NCI-H146 (cell line): ENCODE measurements at regions not wholly inside any gene's neighbourhood (a gene's known extent, or its start where the extent isn't known, plus 50 kb on each side); places are given as distances from the start of the nearest gene placed in this dataset.
"Not testable (repeated sequence)": the region's sequence is repeated elsewhere in the genome, so short reads cannot be mapped to it uniquely, and the experiment has no call there.

Experiments used
- DNase-seq: peaks from one replicate; lab custom pipeline; 2025; lab: John Stamatoyannopoulos, UW

DNA sequence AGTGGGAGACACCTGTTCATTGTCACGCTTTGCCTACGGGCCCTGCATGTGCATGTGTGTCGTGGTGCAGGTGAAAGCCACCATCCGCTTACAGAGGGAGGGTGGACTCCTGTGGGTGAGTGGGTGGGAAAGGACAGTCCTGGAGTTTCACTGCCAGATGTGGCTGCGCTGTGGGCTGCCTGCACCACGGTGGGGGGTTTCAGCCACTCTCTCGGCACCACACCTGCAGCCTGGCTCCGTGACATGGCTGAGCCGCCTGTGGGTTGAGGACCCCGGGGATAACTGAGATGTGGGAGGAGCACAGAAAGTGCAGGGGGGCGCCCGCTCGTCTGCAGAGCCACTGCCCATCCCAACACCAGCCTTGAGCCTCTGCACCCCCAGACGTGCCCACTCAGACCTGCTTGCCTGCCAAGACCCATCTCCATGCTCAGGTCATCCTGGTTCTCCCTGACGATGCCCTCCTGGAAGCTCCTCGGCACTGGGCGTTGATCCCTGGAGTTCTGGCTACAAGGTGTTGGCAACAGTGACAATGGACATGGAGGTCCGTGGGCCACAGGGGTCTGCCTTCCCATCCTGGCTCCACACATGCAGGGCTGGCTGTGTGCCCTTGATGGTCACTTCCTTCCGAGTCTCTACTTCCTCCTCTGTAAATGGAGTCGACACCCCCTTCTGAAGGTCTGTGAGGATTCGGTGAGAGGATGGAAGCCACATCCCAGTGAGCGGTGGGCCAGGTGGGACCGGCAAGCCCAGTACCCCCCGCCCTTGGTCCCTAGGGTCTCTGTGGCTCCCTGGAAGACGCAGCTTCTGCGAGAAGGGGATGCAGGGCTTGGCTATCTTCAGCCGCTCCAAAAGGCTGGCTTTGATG lies 1007.0 kb downstream of the BRD1 start:
- no peak for DNase-seq

DNA sequence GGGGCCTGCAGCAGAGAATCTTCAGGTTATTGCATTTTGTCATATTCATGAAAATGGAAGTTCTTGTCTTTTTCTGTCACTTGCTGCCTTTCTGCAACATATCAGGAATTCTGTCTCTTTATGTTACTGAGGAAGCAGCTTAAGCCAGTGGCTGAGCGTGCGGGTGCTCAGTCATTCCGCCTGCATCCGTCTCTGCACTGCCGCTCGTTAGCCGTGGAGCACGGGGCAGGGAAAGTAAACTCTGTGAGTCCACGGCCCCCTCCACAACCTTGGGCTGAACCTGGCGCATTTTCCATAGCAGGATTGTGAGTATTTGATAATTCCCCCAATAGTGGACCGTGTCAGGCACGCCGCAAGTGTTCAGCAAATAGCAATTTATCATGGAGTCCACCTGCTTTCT lies 1007.7 kb downstream of the BRD1 start:
- no peak for DNase-seq

DNA sequence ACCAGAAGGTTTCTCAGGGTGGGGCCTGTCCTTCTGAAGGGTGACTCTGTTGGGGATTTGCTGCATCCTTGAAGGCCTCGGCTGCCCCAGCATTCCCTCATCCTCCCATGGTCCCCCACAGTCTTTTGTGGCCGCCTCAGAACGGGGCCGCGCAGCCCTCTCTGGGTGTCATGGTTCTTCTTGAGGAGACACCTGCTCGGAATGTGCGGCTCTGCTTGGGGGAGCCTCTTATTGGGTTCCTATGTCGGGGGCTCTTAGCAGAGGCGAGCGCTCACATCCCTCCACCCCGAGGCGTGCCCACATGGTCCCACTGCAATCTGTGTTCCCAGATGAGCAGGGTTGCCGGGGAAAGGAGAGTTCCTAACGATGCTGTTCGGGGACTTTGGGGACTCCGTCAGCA lies 1008.4 kb downstream of the BRD1 start:
- DNase-seq = no peak

GRCh38 chr22:48817491-48817890 lies 1010.2 kb downstream of the BRD1 start:
- DNase-seq = not testable (repeated sequence)

- DNase-seq = peak; percentile 86
Observed at GRCh38 chr22:48811885-48812284, 1015.8 kb downstream of the BRD1 start.

DNA sequence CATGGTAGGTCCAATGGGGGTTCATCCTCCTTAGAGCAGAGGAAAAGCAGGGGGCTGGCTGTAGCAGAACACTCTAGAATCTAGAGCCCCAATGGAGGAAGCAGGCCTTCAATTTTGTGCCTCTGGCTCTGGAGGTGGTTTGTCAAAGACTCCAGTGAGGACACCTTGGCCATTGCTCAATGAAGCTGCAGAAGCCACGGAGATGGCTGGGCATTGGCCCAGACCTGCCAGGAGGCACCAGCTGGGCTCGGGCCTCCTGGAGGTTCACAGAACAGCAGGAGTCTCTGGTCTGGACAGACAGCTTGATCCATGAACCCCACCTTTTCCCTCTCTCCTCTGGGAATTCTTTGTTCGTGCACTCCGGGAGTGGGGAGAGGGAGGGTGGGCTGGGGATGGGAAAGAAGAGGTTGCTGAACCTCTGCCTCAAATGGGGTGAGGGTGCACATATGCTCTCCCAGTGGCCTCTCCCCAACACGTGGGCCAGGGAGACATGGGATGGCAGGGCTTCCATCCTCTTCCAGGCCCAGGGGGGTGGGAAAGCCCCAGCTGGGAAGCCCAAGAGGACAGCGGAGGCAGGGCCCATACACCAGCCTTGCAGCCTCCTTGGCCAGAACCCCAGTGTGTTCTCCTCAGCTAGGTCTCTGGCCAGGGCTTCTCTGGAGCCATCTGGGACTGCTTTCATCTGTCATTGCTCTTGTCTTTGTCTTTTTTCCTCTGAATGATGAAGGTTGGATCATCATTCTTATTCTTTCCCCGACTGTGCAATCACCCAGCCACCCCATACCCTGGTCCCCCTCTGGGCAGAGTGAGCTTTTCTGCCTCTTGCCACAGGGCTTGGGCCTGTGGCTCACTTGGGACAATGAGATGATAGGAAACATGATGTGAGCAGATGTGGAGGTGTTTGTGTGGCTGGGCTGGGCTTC lies 1019.4 kb downstream of the BRD1 start:
- DNase-seq = no peak

GRCh38 chr22:48807155-48807554 lies 1020.5 kb downstream of the BRD1 start:
- DNase-seq = no peak

GRCh38 chr22:48806227-48806781 lies 1021.4 kb downstream of the BRD1 start:
- no peak for DNase-seq

DNA sequence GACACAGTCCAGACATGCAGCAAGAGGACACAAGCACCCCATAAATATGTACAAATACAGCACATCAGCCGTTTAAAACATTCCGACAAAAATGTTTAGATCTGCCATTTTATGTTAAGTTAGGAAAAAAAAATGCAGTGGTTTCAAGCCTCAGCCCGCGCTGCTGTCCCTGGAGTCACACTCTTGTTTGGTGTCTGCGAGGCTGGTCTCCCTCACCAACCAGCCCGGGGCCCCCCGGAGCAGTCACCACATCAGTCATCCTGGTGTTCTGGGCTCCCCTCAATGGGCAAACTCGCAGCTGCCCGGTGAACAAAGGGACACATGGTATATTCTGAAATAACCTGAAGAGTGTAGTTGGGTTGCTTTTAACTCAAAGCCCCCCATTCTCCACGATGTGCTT lies 1022.2 kb downstream of the BRD1 start:
- no peak for DNase-seq

GRCh38 chr22:48804811-48805301 lies 1022.8 kb downstream of the BRD1 start:
- no peak for DNase-seq

GRCh38 chr22:48803948-48804810 lies 1023.5 kb downstream of the BRD1 start:
- no peak for DNase-seq

- DNase-seq = no peak
Observed at GRCh38 chr22:48803171-48803947, 1024.3 kb downstream of the BRD1 start.

DNA sequence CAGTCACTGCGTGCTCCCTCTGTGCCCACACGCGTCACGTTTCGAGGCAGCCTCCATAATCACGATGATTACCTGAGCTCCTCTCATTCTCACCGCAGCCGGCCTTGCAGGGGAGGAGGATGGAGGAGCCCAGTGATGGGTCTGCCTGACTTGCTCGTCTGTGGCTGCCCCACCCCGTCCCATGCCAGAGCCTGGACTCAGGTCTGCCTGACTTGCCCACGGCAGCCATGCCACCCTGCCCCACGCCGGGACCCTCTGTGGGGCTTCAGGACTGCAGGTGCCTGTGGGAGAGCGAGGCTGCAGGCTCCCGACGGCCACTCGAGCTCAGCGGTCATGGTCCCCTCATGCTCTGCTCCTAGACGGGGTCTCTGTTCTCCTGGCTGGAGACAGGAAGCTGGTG lies 1025.1 kb downstream of the BRD1 start:
- DNase-seq = no peak

DNA sequence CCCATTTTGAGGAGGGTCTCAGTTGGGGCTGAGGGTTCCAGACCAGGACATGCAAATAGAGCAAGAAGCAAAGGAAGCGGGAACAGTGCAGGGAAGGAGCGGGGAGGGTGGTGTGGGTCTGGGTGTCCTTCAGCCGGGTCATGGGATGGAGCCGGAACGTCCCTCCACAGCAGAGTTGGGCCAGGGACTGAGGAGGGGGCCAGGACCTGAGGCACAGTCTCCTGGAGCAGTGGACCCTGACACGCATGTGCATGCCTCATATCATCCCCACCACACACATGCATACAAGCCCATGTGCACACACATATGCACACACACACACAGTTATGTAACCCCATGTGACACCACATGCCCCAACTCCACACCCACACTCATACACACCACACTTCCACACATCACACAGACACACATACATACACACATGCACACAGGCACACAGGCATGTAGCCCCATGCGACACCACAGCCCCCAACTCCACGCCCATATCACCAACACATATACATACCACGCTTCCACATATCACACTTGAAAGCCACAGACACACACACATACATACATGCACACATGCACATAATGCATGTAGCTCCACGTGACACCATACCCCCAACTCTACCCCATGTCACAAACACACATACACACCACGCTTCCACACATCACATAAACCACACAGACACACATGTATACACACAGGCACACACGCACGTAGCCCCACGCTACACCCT lies 1026.6 kb downstream of the BRD1 start:
- no peak for DNase-seq

DNA sequence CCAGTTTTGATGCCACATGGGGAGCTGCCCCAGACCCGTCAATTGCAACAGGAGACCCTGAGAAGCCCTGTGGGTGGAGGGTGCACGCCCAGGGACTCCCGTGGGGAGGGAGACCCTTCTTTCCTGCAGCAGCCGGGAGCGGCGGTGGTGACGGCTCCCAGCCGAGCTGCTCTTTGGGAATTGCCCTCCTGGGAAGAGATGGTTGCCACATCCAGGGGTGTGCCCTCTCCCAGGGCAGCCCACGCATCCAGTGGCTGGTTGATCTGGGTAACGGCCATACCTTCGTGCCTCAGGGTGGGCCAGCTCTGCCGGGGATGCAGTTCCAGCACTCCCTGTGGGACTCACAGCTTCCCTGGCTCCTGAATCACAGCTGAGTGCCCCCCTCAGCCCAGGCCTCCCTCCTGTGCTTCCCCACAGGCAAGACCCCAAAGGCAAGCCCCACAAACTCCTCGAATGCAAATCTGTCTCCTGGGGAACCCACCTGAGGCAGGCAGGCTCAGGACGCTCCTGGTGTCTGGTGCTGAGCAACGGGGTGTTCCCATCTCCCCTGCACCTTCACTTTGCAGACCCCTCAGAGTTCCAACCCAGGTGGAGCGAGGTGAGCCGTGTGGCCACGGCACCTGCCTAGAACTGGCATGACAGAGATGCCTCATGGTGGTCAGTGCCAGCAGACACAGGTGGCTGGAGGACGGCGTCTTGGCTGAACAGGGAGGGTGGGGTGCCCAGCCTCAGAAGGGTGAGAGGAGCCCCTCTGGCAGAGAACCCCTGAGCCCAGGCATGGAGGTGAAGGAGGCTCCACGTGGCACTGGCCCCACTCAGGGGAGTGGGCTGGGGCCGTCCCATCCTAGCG lies 1027.4 kb downstream of the BRD1 start:
- DNase-seq = no peak

DNA sequence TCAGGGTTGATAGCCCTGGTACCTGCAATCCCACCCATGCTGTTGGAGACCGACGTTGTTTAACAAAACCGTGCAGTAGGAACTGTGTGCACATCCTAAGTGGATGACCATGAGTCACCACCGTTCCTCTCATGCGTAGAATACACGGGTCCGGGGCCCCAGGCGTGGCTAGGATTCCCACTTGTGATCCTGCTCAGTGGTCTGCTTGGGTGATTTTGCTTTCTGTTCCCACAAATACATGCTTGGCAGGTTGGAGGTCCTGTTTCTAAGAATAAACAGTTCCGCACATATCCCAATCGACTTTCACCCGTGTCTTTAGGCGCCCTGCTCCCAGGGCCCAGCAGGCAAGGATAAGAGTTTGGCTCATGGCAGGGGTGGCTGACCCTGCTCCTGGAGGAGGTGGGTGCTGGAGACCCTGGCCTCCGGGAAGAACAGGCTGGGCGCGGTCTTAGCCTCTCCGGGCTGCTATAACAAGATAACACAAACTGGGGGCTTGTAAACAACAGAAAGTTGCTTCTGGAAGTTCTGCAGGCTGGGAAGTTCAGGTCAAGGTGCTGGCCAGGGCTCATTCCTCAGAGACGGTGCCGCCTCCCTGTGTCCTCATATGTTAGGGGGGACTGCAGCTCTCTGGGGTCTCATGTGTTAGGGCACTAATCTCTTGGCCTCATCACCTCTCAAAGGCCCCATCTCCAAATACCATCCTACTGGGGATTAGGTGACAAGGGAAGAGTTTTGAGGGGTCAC lies 1028.3 kb downstream of the BRD1 start:
- DNase-seq = no peak

GRCh38 chr22:48798281-48799226 lies 1029.1 kb downstream of the BRD1 start:
- DNase-seq = no peak
